Peyer's patch (tissue), 4 donors: ENCODE measurements at regions not wholly inside any gene's neighbourhood (a gene's known extent, or its start where the extent isn't known, plus 50 kb on each side); places are given as distances from the start of the nearest gene placed in this dataset.

Experiments
- CTCF ChIP-seq, 6 experiments: fragments of 450-650 bp in 4 of 6; fragments of 200-600 bp in 2 of 6; sonication (generic) in 1 of 6; IDR thresholded peaks; one replicate each; pipeline ENCODE4 v1.5.1; 2017 to 2019; ENCODE audit warnings: antibody characterized with exemption in 6 of 6, mild to moderate bottlenecking in 3 of 6, moderate library complexity in 1 of 6
- POLR2A ChIP-seq, 2 donors: fragments of 450-650 bp; IDR thresholded peaks; one replicate each; pipeline ENCODE4 v1.5.1; 2017; ENCODE audit warnings: antibody characterized with exemption in 2 of 2, mild to moderate bottlenecking in 2 of 2, moderate library complexity in 2 of 2

- TF ChIP-seq CTCF (IDR thresholded peaks at IDR 0.05) (no peak), POLR2A (IDR thresholded peaks at IDR 0.05) (no peak)
Observed at GRCh38 chr3:181454451-181455027, 257.2 kb upstream of the SOX2 start.
